ENCODE measurements at regions not wholly inside any gene's neighbourhood (a gene's known extent, or its start where the extent isn't known, plus 50 kb on each side); places are given as distances from the start of the nearest gene placed in this dataset.

- no peak for DNase-seq (ENCODE audit: low read depth in 2 of 3, low spot score in 2 of 3)
Measured at GRCh38 chr10:91035650-91036292, 114.9 kb upstream of the ANKRD1 start.

- DNase-seq (ENCODE audit: low read depth in 2 of 3, low spot score in 2 of 3), result no peak
Measured at GRCh38 chr10:91036807-91037411, 116.0 kb upstream of the ANKRD1 start.

GRCh38 chr10:91038971-91039370, 118.1 kb upstream of the ANKRD1 start:
- DNase-seq (ENCODE audit: low read depth in 2 of 3, low spot score in 2 of 3), result no peak

GRCh38 chr10:91040343-91040742, 119.5 kb upstream of the ANKRD1 start:
- no peak for DNase-seq (ENCODE audit: low read depth in 2 of 3, low spot score in 2 of 3)

- DNase-seq (ENCODE audit: low read depth in 2 of 3, low spot score in 2 of 3), result no peak
Measured at GRCh38 chr10:91042069-91042468, 121.2 kb upstream of the ANKRD1 start.

GRCh38 chr10:91043173-91043910, 122.5 kb upstream of the ANKRD1 start:
- DNase-seq (ENCODE audit: low read depth in 2 of 3, low spot score in 2 of 3), result no peak

GRCh38 chr10:91046869-91047268, 126.0 kb upstream of the ANKRD1 start:
- DNase-seq (ENCODE audit: low read depth in 2 of 3, low spot score in 2 of 3), result no peak

- DNase-seq (ENCODE audit: low read depth in 2 of 3, low spot score in 2 of 3), result no peak
Measured at GRCh38 chr10:91048380-91048779, 127.5 kb upstream of the ANKRD1 start.

- no peak for DNase-seq (ENCODE audit: low read depth in 2 of 3, low spot score in 2 of 3)
Measured at GRCh38 chr10:91049296-91049987, 128.6 kb upstream of the ANKRD1 start.

- DNase-seq (ENCODE audit: low read depth in 2 of 3, low spot score in 2 of 3), result no peak
Measured at GRCh38 chr10:91049988-91050360, 129.1 kb upstream of the ANKRD1 start.

- DNase-seq (ENCODE audit: low read depth in 2 of 3, low spot score in 2 of 3), result no peak
Measured at GRCh38 chr10:91050371-91051034, 129.6 kb upstream of the ANKRD1 start.

- DNase-seq (ENCODE audit: low read depth in 2 of 3, low spot score in 2 of 3), result no peak
Measured at GRCh38 chr10:91051829-91052228, 130.9 kb upstream of the ANKRD1 start.

GRCh38 chr10:91054325-91054724, 133.4 kb upstream of the ANKRD1 start:
- DNase-seq (ENCODE audit: low read depth in 2 of 3, low spot score in 2 of 3), result no peak

- no peak for DNase-seq (ENCODE audit: low read depth in 2 of 3, low spot score in 2 of 3)
Measured at GRCh38 chr10:91061187-91061586, 140.3 kb upstream of the ANKRD1 start.

- DNase-seq (ENCODE audit: low read depth in 2 of 3, low spot score in 2 of 3), result no peak
Measured at GRCh38 chr10:91061608-91062007, 140.7 kb upstream of the ANKRD1 start.

- no peak for DNase-seq (ENCODE audit: low read depth in 2 of 3, low spot score in 2 of 3)
Measured at GRCh38 chr10:91062091-91062490, 141.2 kb upstream of the ANKRD1 start.

- no peak for DNase-seq (ENCODE audit: low read depth in 2 of 3, low spot score in 2 of 3)
Measured at GRCh38 chr10:91071786-91072185, 148.7 kb upstream of the PCGF5 start.

GRCh38 chr10:91073286-91073979, 147.0 kb upstream of the PCGF5 start:
- no peak for DNase-seq (ENCODE audit: low read depth in 2 of 3, low spot score in 2 of 3)

GRCh38 chr10:91076991-91077548, 143.4 kb upstream of the PCGF5 start:
- DNase-seq (ENCODE audit: low read depth in 2 of 3, low spot score in 2 of 3), result no peak

- DNase-seq (ENCODE audit: low read depth in 2 of 3, low spot score in 2 of 3), result no peak
Measured at GRCh38 chr10:91077549-91078071, 142.9 kb upstream of the PCGF5 start.

Measured in activated CD8-positive, alpha-beta memory T cell treated with anti-CD3 and anti-CD28 coated beads for 48 hours (primary cell).